Smooth muscle cell of the brain vasculature (primary cell): ENCODE measurements at regions not wholly inside any gene's neighbourhood (a gene's known extent, or its start where the extent isn't known, plus 50 kb on each side); places are given as distances from the start of the nearest gene placed in this dataset.
"Not testable (repeated sequence)": the region's sequence is repeated elsewhere in the genome, so short reads cannot be mapped to it uniquely, and the experiment has no call there.

Experiments
- DNase-seq: peaks from one replicate; pipeline ENCODE4 v3.0.0-alpha.2; 2012; ENCODE audit warnings: low read depth, low spot score

- no peak for DNase-seq
Observed at GRCh38 chr3:124361566-124361965, 368.7 kb upstream of the UMPS start.

DNA sequence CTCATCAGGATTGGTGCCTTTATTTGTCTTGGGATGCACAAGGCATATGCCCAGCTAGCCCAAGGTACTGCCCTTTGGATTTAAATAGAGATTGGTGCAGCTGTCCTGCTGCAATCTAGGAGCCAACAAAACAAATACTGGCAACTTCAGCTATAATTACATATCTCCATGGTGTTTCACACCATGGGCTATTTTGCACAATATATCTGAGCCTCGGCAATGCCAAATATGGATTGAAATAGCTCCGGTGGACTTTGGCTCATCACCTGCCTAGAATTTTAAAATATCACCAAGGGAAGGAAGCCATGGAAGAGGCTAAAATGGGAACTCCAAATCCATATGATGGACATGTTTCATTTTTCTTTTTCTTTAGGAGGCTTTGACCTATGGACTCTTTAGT lies 367.8 kb upstream of the UMPS start:
- DNase-seq = no peak

DNA sequence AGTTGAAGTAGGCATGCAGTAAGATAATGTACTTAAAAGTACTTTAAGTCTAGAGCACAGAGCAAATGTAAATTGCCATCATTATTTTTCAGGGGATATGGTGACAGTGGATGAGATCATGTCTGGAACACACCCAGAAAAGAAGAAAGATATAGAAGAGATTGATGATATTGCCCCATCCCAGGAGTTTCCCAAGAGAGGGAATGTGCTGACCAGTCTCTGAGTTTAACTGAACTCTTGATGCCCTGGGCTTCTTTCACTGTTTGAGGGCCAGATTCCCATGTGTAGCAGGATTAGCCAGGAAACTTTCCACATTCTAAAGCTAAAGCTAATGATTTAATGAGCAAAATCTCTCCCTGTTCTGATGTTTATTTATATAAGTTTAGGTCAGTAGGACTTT lies 366.8 kb upstream of the UMPS start:
- DNase-seq = no peak

DNA sequence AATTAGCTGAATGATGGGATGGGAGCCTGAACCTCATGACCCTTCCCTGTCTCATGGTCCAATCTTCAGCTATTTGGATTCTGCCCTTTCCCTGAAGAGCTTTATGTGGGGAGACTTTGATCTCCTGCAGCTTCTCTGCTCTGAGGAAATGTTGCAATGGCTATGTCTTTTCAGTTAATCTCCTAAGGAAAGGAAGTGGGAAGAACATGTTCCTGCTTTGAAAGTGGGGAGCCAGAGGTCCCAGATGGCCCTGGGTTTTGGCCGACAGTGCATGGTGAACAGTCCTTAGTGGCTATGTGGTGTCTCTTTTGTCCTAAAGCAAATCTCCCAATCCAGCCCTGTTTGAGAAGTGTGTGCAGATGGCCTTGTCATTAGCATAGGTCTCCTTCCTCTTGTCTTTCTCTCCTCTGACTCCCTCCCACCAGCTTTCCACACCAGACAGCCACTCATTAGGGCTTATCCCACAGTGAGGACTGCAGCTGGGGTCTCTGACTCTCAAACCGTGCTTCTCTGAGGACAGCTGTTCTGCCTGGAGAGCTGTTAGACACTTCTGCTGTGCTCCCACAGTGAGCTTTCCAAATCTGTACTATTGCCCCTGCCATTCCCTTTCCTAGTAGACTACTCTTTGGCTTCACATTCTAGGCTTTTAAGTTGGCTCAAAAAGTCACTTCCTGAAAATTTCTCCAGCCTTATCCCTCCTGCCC lies 365.8 kb upstream of the UMPS start:
- DNase-seq = no peak

DNA sequence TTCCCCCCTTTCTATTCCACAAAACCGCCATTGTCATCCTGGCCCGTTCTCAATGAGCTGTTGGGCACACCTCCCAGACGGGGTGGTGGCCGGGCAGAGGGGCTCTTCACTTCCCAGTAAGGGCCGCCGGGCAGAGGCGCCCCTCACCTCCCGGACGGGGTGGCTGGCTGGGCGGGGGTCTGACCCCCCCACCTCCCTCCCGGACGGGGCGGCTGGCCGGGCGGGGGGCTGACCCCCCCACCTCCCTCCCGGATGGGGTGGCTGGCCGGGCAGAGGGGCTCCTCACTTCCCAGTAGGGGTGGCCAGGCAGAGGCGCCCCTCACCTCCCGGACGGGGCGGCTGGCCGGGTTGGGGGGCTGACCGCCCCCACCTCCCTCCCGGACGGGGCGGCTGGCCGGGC lies 363.6 kb upstream of the UMPS start:
- not testable (repeated sequence) for DNase-seq

DNA sequence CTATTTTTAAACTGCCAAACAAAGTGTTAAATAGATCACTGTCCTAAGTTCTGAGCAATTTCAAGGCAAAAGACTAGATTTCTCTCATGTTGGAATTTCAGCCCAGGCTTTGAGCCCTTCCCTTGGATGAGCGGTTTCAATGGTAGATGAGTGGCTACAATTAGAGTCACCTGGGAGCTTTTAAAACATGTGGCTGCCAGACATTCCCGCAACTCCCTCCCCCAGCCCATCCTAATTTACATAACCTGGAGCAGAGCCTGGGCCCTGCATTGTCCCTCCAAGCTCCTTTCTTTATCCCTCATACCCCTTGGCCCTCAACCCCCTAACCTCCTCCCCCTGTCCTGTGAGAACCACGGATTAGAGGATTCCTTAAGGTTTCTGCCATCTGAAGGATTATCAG lies 357.5 kb upstream of the UMPS start:
- no peak for DNase-seq

GRCh38 chr3:124373524-124373923 lies 356.7 kb upstream of the UMPS start:
- DNase-seq = no peak

GRCh38 chr3:124374583-124374982 lies 355.7 kb upstream of the UMPS start:
- no peak for DNase-seq

- DNase-seq = no peak
Observed at GRCh38 chr3:124381575-124382333, 348.5 kb upstream of the UMPS start.

DNA sequence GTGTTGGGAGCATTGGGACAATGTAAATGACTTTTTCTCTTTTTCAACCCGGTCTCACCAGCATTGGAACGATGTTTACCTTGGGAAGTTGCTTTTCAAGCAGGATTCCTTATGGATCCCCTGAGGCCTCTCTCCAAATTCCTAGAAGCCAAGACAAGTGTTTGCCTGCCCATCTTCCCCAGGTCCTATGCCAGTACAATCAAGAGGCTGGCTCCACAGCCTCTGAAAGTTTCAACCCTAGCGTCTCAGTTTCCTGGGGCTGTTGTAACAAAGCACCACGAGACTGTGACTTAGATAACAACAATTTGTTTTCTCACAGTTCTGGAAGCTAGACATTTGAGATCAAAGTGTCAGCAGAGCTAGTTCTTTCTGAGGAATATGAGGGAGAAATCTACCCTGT lies 347.2 kb upstream of the UMPS start:
- no peak for DNase-seq

DNA sequence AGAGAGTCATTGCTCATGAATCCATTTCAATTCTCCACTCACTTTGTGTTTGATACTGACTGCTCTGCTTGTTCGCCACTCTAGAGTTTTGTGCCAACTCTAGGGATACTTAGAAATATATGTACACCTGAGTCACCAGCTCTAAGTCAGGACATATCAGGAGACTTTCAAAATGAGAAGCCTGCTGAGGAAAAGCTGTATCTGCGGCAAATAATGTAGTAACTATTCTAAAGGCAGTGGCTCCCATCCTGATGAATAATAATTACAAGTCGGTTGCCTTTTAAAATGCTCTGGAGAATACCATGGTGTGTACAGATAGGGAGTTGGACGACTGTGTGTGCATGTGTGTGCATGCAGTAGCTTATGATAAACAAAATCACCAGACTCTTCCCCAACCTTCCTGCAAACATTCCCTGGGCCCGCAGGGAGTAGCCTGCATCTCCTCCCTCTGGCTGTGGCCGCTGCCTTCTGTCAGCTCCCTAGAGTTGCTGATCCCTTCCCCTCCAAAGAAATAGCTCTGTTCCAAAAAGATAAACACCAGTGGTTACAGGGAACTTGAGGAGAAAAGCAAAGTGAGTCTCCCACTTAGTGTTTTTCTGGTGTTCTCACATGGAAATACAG lies 346.3 kb upstream of the UMPS start:
- no peak for DNase-seq

GRCh38 chr3:124384527-124384926 lies 345.7 kb upstream of the UMPS start:
- no peak for DNase-seq

GRCh38 chr3:124385996-124386395 lies 344.3 kb upstream of the UMPS start:
- no peak for DNase-seq

GRCh38 chr3:124386996-124387595 lies 343.2 kb upstream of the UMPS start:
- DNase-seq = no peak

- no peak for DNase-seq
Observed at GRCh38 chr3:124391774-124392173, 338.5 kb upstream of the UMPS start.

GRCh38 chr3:124393340-124393739 lies 336.9 kb upstream of the UMPS start:
- DNase-seq = no peak

DNA sequence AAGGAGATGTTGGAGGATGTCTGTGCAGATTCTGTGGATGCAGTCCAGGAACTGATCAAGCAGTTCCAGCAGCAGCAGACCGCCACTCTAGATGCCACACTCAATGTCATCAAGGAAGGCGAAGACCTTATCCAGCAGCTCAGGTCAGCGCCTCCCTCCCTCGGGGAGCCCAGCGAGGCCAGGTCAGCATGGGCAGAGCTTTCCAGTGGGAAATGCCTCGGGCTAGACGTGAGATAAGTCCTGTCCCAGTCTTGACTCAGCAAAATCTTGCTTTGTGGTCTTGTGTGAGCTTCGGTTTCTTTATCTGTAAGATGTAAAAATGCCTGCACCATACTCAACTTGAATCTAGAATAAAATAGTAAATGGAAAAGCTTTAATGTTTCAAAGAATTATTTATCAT lies 335.1 kb upstream of the UMPS start:
- DNase-seq = no peak

DNA sequence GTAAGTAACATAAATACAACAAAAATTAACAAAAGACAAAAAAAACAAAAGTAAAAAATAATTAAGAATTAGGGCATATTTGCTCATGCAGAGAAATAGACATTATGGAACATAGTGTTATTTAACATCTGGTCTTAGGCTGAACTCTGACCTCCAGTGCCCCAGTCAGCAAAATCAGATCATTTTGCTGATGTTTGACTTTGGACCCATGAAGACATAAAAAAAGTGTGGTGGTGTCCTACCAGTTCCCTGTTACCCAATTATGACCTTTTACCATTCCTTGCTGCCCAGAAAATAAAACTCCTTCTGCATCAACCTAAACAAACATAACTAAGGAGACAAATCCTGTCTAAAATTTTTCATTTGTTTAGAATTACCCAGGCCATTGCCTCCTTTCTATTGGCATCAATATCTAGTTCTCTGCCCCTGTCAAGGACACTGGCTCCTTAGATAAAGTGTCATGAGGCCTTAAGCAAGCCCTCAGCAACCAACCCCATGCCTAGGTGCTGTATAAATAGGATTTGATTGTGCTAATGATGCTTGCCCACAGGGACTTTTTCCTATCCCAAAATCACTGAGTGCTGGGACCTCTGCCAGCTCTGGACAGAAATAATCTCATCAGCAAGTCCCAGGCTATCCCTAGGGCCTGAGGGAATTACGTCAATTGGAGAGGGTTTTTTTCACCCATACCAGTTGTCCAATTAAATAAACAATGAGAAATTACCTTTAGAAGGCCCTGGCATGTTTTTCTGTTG lies 334.5 kb upstream of the UMPS start:
- DNase-seq = no peak

GRCh38 chr3:124396339-124396950 lies 333.8 kb upstream of the UMPS start:
- DNase-seq = no peak

- DNase-seq = no peak
Observed at GRCh38 chr3:124397088-124397487, 333.2 kb upstream of the UMPS start.

- no peak for DNase-seq
Observed at GRCh38 chr3:124398594-124398993, 331.7 kb upstream of the UMPS start.
